Transverse colon (tissue), 4 donors: ENCODE measurements at regions not wholly inside any gene's neighbourhood (a gene's known extent, or its start where the extent isn't known, plus 50 kb on each side); places are given as distances from the start of the nearest gene placed in this dataset.

Experiments used
- DNase-seq: peaks from one replicate; pipeline ENCODE4 v3.0.0-alpha.2; 2019
- H3K27ac ChIP-seq, 4 donors: fragments of 200-600 bp; sonication (generic); 2 replicates each; pipeline ENCODE4 v1.5.1; 2016 to 2018; ENCODE audit warnings: inconsistent platforms in 4 of 4
- H3K27me3 ChIP-seq: fragments of 200-600 bp; sonication (generic); 2 replicates; pipeline ENCODE4 v1.5.1; 2017; ENCODE audit warnings: inconsistent platforms
- H3K36me3 ChIP-seq, 4 donors: fragments of 200-600 bp; sonication (generic); 2 replicates each; pipeline ENCODE4 v1.5.1; 2017 to 2019; ENCODE audit warnings: inconsistent platforms in 4 of 4
- H3K4me1 ChIP-seq, 4 donors: fragments of 200-600 bp; sonication (generic); 2 replicates each; pipeline ENCODE4 v1.5.1; 2017 to 2020; ENCODE audit warnings: inconsistent platforms in 4 of 4
- H3K4me3 ChIP-seq, 4 donors: fragments of 200-600 bp; sonication (generic); 1 replicate in 1 of 4; 2 replicates in 3 of 4; pipeline versions ENCODE4 v1.5.1 to v1.6.1; 2017 to 2019; ENCODE audit warnings: inconsistent platforms in 4 of 4
- H3K9me3 ChIP-seq, 2 donors: fragments of 200-600 bp; sonication (generic); 2 replicates each; pipeline ENCODE4 v1.5.1; 2017 to 2019; ENCODE audit warnings: inconsistent platforms in 2 of 2
- EP300 ChIP-seq: sonication (generic); formaldehyde crosslinking; IDR thresholded peaks from one replicate; pipeline ENCODE4 v1.6.1; 2017; ENCODE audit warnings: antibody characterized with exemption, low read depth
- POLR2A ChIP-seq: fragments of 450-650 bp; IDR thresholded peaks from one replicate; pipeline ENCODE4 v1.6.1; 2016; ENCODE audit warnings: antibody characterized with exemption, mild to moderate bottlenecking, moderate library complexity
- POLR2AphosphoS5 ChIP-seq, 3 donors: sonication (generic); formaldehyde crosslinking; IDR thresholded peaks; one replicate each; pipeline ENCODE4 v1.6.1; 2016; ENCODE audit warnings: antibody characterized with exemption in 3 of 3
- WGBS, 2 donors: methylation state at CpG; one replicate each; pipeline ENCODE4 v1.1.5; 2018; ENCODE audit warnings: low coverage in 1 of 2; 5-methylcytosine and 5-hydroxymethylcytosine counted together
- in situ Hi-C, 4 donors: fragments of 200-750 bp; cut with MboI; loops; one replicate each; pipeline versions ENCODE4 v1.15.0 to v1.15.1; 2017; ENCODE audit warnings: low sequenced_read_pairs in 3 of 4, low pct_ligation_motif_present in 1 of 4, low pct_unique_long_range_greater_than_20kb in 1 of 4
- intact Hi-C: fragments of 100-400 bp; cut with DNase I; formaldehyde crosslinking; loops from one replicate; pipeline ENCODE4 v1.15.1; 2023; ENCODE audit warnings: low total_unique reads
- TF ChIP-seq, protein P1 (sequence below), 5 experiments: fragments of 200-600 bp in 3 of 5; fragments of 450-650 bp in 2 of 5; sonication (generic) in 3 of 5; IDR thresholded peaks; 1 replicate in 2 of 5; 2 replicates in 3 of 5; pipeline ENCODE4 v1.5.1; 2016 to 2017; ENCODE audit warnings: antibody characterized with exemption in 5 of 5, inconsistent platforms in 3 of 5, mild to moderate bottlenecking in 2 of 5, moderate library complexity in 1 of 5

DNA sequence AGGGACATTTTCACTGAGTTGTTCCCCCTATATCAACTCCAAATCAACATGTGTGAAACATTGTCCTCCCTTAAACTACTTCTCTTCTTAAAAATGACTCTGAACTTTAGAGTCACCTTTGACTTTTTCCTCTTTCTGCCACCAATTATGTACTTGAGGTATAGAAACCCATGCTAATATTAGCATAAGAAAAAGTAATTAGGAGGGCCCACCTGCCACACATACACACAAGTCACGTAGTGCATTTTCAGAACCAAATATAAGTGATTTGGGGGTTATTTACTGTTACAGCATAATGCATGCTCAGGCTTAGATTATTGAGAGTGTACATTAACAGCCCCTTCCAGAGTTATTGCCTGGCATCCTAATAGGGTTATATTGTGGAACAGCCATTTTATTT, 432.7 kb downstream of the ZIC3 start:
- 46% methylated on average over 1 of the region's 1 CpG; no CpG with 5 or more reads in 1 of the 2 donors for WGBS, 2 donors
- no peak overlapping the region for H3K27ac ChIP-seq
- no peak for TF ChIP-seq EP300
- TF ChIP-seq POLR2AphosphoS5 (IDR thresholded peaks at IDR 0.05) = no peak
- TF ChIP-seq, protein P1, sequence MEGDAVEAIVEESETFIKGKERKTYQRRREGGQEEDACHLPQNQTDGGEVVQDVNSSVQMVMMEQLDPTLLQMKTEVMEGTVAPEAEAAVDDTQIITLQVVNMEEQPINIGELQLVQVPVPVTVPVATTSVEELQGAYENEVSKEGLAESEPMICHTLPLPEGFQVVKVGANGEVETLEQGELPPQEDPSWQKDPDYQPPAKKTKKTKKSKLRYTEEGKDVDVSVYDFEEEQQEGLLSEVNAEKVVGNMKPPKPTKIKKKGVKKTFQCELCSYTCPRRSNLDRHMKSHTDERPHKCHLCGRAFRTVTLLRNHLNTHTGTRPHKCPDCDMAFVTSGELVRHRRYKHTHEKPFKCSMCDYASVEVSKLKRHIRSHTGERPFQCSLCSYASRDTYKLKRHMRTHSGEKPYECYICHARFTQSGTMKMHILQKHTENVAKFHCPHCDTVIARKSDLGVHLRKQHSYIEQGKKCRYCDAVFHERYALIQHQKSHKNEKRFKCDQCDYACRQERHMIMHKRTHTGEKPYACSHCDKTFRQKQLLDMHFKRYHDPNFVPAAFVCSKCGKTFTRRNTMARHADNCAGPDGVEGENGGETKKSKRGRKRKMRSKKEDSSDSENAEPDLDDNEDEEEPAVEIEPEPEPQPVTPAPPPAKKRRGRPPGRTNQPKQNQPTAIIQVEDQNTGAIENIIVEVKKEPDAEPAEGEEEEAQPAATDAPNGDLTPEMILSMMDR (IDR thresholded peaks at IDR 0.05) = no peak
- TF ChIP-seq POLR2A = no peak

DNA sequence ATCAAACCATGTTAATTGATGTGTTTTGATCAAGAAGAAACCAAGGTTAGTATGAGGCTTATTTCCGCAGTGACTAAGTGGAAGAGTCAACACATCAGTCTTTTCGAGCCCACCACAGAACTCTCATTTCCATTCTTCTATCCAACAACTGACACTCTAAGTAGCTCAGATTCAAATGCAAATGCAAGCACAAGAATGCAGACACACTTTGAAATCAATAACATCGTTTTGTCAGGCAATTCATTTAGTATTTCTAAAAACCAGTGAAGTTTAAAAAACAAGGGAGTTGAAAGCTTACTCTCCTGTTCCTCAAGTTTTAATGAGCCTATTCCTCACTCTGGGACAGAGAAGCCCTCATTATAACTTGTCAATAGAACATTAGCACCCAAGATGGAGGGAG, 433.1 kb downstream of the ZIC3 start:
- no peak for DNase-seq
- intact Hi-C loops = no loop called here
- 57 to 59% methylated on average over 3 of the region's 3 CpGs for WGBS, 2 donors

More for the DNA sequence above, 432.7 kb downstream of the ZIC3 start:
- Histone ChIP-seq H3K27me3 (no peaks in the 10 kb centered on the region), H3K36me3 (no peaks in the 10 kb centered on the region), H3K4me3 (no peak overlapping the region), H3K4me1 (no peaks in the 10 kb centered on the region), H3K9me3 (no peaks in the 10 kb centered on the region)
- intact Hi-C loops = no loop called here
- no peak for DNase-seq
- in situ Hi-C loops = no loop called here

GRCh38 chrX:137999552-137999951, 433.6 kb downstream of the ZIC3 start:
- no peak for DNase-seq
- Histone ChIP-seq H3K27ac (no peak overlapping the region), H3K27me3 (no peaks in the 10 kb centered on the region), H3K4me3 (no peak overlapping the region), H3K4me1 (no peaks in the 10 kb centered on the region), H3K9me3 (no peaks in the 10 kb centered on the region), H3K36me3 (no peaks in the 10 kb centered on the region)
- WGBS, 2 donors = 49% methylated on average over 3 of the region's 3 CpGs; no CpG with 5 or more reads in 1 of the 2 donors
- intact Hi-C loops = no loop called here
- TF ChIP-seq POLR2AphosphoS5 (IDR thresholded peaks at IDR 0.05) (no peak), POLR2A (no peak), EP300 (no peak)
- TF ChIP-seq, protein P1 (IDR thresholded peaks at IDR 0.05) = no peak
- in situ Hi-C loops = no loop called here

More for the DNA sequence above, 433.1 kb downstream of the ZIC3 start:
- TF ChIP-seq POLR2A (no peak), EP300 (no peak), POLR2AphosphoS5 (IDR thresholded peaks at IDR 0.05) (no peak)
- TF ChIP-seq, protein P1 (IDR thresholded peaks at IDR 0.05) = no peak
- in situ Hi-C loops = no loop called here
- Histone ChIP-seq H3K9me3 (no peaks in the 10 kb centered on the region), H3K36me3 (no peaks in the 10 kb centered on the region), H3K4me1 (no peaks in the 10 kb centered on the region), H3K4me3 (no peak overlapping the region), H3K27ac (no peak overlapping the region), H3K27me3 (no peaks in the 10 kb centered on the region)

- TF ChIP-seq, protein P1 (IDR thresholded peaks at IDR 0.05) = no peak
- TF ChIP-seq POLR2AphosphoS5 (IDR thresholded peaks at IDR 0.05) = no peak
- no peak for TF ChIP-seq EP300
- no peak for TF ChIP-seq POLR2A
- 67% methylated on average over 1 of the region's 1 CpG; no CpG with 5 or more reads in 1 of the 2 donors for WGBS, 2 donors
- Histone ChIP-seq H3K36me3 (no peaks in the 10 kb centered on the region), H3K4me3 (no peak overlapping the region), H3K27me3 (no peaks in the 10 kb centered on the region), H3K4me1 (no peaks in the 10 kb centered on the region), H3K9me3 (no peaks in the 10 kb centered on the region), H3K27ac (no peak overlapping the region)
- intact Hi-C loops = no loop called here
- no peak for DNase-seq
- in situ Hi-C loops = no loop called here
Observed at GRCh38 chrX:138001226-138001625, 435.3 kb downstream of the ZIC3 start.
